BJ (cell line): ENCODE measurements at regions not wholly inside any gene's neighbourhood (a gene's known extent, or its start where the extent isn't known, plus 50 kb on each side); places are given as distances from the start of the nearest gene placed in this dataset.

ENCODE experiments used
- CTCF ChIA-PET: fragments of 350-600 bp; formaldehyde crosslinking; extraction: SDS; loops from one replicate; lab custom pipeline; 2021; ENCODE audit warnings: antibody characterized with exemption, inconsistent platforms; lab: Yijun Ruan, JAX
- POLR2A ChIA-PET: fragments of 300-600 bp; sonication (Branson Sonifier 250); formaldehyde crosslinking; extraction: SDS; loops from one replicate; lab custom pipeline; 2021; ENCODE audit warnings: antibody characterized with exemption; lab: Charles Lee
- DNase-seq: peaks from one replicate; pipeline ENCODE4 v3.0.0-alpha.2; 2011; ENCODE audit warnings: low read depth
- H3K27me3 ChIP-seq: 2 replicates; pipeline ENCODE4 v1.6.0; 2011; ENCODE audit warnings: low read length; ENCODE audit not compliant: control insufficient read depth, insufficient read depth
- H3K36me3 ChIP-seq: 2 replicates; pipeline ENCODE4 v1.5.1; 2011; ENCODE audit warnings: low read length; ENCODE audit not compliant: control insufficient read depth, insufficient read depth
- H3K4me3 ChIP-seq: 2 replicates; pipeline ENCODE4 v1.5.1; 2011; ENCODE audit warnings: low read depth, mild to moderate bottlenecking, control low read depth, low read length
- TF ChIP-seq, protein P1 (sequence below): IDR thresholded peaks from 2 replicates; pipeline ENCODE4 v1.5.1; 2011; ENCODE audit warnings: low read depth, mild to moderate bottlenecking, control low read depth, inconsistent platforms, low read length, moderate library complexity; ENCODE audit not compliant: insufficient read depth

DNA sequence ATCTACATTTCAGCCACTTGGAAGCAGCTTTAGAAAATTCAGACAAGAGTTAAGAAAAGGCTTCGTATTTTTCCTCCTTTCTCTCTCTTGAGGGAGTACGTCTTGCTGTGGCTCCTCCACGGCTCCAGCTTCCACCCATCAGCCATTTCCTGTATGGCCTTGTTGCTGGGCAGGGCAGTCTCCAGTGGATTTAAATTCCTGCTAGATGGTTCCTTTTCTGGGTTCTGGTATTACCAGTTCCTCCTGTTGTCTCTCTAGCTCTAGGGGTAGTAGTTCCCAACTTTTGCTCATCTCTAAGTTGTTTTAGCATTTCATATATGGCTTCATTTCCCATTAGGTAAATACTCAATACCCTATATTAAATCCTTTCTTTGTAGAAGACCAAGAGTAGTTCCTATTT, 1098.3 kb downstream of the ADGRL2 start:
- POLR2A ChIA-PET: no interaction called here
- DNase-seq: no peak
- CTCF ChIA-PET: no interaction called here
- Histone ChIP-seq H3K27me3 (no peaks in the 10 kb centered on the region), H3K4me3 (no peak overlapping the region), H3K36me3 (no peaks in the 10 kb centered on the region)
- TF ChIP-seq, protein P1, sequence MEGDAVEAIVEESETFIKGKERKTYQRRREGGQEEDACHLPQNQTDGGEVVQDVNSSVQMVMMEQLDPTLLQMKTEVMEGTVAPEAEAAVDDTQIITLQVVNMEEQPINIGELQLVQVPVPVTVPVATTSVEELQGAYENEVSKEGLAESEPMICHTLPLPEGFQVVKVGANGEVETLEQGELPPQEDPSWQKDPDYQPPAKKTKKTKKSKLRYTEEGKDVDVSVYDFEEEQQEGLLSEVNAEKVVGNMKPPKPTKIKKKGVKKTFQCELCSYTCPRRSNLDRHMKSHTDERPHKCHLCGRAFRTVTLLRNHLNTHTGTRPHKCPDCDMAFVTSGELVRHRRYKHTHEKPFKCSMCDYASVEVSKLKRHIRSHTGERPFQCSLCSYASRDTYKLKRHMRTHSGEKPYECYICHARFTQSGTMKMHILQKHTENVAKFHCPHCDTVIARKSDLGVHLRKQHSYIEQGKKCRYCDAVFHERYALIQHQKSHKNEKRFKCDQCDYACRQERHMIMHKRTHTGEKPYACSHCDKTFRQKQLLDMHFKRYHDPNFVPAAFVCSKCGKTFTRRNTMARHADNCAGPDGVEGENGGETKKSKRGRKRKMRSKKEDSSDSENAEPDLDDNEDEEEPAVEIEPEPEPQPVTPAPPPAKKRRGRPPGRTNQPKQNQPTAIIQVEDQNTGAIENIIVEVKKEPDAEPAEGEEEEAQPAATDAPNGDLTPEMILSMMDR: no peak

DNA sequence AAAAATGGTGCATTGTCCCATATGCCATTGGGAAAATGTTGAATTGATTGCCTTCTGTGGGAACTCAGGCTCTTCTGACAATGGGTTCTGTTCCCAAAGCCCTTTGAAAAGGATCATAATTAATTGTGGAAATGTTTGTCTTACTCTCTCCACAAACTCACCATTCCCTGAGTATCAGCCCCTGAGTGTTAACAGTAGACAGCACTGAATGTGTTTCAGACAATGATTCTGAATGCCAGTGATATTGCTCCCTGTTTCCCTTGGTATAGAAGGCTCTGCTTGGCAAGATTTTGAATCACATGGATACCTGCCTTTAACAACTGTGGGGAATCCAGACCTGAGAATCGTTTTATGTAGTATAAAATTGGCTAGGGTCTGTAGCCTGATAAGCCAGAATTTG, 1096.8 kb downstream of the ADGRL2 start:
- H3K4me3 ChIP-seq: no peak overlapping the region
- DNase-seq: no peak
- POLR2A ChIA-PET: no interaction called here
- no peaks in the 10 kb centered on the region for H3K27me3 ChIP-seq
- CTCF ChIA-PET: no interaction called here
- TF ChIP-seq, protein P1: no peak
- no peaks in the 10 kb centered on the region for H3K36me3 ChIP-seq

DNA sequence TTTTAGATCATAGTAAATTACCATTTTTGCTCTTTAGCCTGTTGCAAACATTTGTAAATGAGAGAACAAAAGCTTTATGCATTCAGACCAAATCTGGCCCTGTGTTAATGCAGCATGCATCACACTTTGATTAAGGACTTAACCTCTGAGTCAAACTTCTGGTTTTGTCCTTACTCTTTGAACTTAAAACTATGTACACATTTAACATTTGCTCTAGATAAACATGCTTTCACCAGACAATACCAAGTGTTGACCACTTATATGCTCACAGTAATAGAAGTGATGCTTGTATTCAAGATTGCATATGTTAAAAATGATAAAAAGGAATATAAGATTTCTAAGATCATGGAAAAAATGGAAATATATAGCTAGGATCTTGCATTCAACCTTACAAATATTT, 1095.3 kb downstream of the ADGRL2 start:
- ChIA-PET POLR2A (no interaction called here), CTCF (no interaction called here)
- no peak overlapping the region for H3K4me3 ChIP-seq
- H3K36me3 ChIP-seq: no peaks in the 10 kb centered on the region
- no peak for DNase-seq
- TF ChIP-seq, protein P1: no peak
- H3K27me3 ChIP-seq: no peaks in the 10 kb centered on the region

DNA sequence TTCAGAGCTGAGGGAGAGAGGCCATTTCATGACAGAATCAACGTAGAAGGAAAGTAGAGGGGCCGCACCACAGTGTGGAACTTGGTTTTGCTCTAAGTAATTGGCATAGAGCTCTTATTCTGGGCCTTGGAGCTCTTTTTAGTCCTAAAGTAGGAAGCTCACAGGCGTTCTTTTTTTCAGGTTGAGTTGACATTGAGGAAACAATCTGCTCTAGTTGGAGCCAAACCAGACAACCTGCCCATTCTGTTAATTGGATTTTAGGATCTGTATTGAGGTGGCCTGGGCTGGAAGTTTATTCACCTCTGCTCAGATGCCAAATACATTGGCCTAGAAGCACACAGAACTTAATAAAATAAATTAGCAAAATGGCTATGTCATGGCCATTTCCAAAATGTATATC, 1093.9 kb downstream of the ADGRL2 start:
- CTCF ChIA-PET: no interaction called here
- DNase-seq: no peak
- H3K4me3 ChIP-seq: no peak overlapping the region
- POLR2A ChIA-PET: no interaction called here
- H3K36me3 ChIP-seq: no peaks in the 10 kb centered on the region
- H3K27me3 ChIP-seq: no peaks in the 10 kb centered on the region
- TF ChIP-seq, protein P1: no peak

DNA sequence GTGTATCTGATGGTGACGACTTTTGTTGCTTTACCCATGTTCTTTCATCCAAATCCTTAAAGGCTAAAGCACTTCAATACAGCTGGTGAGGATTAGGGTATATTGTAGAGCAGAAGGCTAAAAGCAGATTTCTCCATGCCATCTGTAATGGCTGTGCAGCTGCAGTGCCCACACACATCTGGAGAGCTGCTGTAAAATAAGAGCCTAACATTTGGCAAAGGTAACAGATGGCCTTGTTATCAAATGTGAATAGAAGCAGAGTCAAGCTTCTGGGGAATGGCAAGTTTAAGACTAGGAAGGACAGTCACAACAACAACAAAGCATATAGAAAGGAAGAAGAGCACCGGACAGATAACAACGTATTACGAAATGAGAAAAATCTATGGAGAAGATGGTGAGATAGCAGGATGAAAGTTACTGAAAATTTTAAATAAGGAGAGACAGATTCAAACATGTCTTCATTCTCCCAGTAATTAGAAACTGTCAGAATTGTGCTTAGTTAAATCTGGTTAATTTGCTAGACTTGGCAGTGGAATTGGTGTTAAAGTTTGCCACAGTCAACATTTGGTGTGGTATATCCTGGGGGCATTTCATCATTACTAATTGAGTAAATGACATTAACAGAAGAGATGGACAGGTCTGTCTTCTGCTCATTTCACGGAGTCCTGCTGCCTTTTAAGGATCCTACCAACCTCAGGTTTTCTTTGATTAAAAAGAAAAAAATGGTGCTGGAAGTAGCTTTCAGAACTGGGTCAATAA, 1093.2 kb downstream of the ADGRL2 start:
- H3K27me3 ChIP-seq: no peaks in the 10 kb centered on the region
- no peak overlapping the region for H3K4me3 ChIP-seq
- POLR2A ChIA-PET: no interaction called here
- no peak for DNase-seq
- CTCF ChIA-PET: no interaction called here
- TF ChIP-seq, protein P1: no peak
- no peaks in the 10 kb centered on the region for H3K36me3 ChIP-seq
